HG03442 (cell line): ENCODE measurements at regions not wholly inside any gene's neighbourhood (a gene's known extent, or its start where the extent isn't known, plus 50 kb on each side); places are given as distances from the start of the nearest gene placed in this dataset.
A peak's percentile ranks its signal among the peaks of the same experiment; 100 is the strongest.

Experiments
- ATAC-seq: cut with Tn5 transposase; IDR thresholded peaks from one replicate; pipeline ENCODE4 v1.9.1; 2021; ENCODE audit warnings: mild to moderate bottlenecking, moderate library complexity; ENCODE audit not compliant: unreplicated experiment

DNA sequence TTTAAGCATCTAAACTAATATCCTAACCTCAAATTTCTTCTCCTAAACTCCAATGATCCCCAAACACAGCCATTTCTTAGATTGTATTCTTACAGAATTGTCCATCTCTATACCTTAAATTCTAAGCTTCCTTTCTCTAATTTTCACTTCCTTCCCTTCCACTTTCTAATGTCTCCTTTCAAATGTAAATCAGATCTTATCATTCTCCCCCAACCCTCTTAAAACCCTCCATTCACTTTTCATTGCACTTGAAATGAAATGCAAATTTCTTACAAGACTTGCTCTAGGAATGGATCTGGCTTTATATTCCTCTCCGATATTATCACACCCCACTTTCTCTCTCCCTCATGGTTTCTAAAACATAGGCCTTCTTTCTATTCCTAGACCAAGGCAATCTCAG is 534.6 kb downstream of the LMO4 start:
- no peak for ATAC-seq

DNA sequence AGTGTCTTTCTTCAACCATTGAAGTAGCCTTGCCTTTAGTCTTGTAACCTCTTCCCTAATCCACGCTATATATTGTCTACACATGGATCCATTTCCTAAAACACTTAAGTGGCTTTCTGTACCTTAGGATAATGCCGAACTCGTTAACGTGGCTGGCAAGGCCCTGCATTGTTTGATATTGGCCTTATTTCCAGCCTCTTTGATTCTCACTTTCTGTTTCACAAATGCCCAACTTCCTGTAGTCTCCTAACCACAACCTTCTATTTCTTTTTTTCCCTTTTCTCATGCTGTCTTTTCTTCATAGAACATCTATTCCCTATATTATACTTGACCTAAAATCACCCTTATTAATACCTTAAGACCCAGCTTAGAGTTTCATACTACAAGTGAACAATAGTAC is 536.0 kb downstream of the LMO4 start:
- ATAC-seq = no peak

DNA sequence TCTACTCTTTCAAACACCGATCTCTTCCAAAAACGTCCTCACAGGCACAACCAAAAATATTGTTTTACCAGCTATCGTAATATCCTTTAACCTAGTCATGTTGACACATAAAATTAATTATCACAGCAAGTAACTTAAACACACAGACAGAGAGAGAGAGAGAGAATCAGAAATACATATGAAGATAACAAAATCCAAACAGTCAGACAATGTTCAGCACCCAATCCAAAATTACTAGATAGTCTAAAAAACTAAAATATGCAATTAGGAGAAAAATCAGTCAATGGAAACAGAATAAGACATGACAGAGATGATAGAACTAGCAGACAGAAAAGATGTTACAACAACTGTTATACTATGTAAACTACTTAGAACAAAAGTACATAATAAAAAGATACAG is 537.7 kb downstream of the LMO4 start:
- no peak for ATAC-seq

DNA sequence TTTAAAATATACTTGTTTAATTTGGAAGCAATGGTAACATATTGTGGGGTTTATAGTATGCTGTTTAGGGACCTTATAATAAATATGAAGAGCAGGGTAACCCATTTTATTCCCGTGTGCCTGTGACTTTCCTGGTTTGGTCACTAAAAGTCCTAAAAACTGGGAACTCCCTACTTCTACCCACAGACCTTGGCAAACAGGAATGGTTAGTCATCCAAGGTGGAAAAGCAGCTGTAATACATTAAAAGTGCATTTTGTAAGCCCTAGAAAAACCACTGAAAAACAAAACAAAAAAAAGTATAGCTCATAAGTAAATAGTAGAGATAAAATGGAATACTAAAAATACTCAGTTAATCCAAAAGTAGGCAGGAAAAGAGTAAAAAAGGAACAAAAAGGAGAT is 538.9 kb downstream of the LMO4 start:
- ATAC-seq = no peak

DNA sequence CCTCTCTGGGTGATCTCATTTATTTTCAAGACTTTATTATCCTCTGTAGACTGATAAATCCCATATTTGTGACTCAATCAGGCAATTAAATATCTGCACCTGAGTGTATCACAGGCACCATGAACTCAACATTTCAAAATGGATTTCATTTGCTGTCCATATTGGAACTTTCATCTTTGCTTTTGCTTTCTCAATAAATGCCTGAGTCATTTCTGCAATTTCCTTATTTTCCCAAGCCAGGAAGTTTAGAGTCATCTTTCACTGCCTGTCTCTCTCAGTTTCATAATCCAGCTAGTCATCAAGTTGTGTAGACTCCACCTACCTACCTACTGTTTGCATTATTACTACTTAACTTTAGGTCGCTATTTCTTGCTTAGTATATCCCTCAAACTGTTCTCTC is 540.9 kb downstream of the LMO4 start:
- no peak for ATAC-seq

DNA sequence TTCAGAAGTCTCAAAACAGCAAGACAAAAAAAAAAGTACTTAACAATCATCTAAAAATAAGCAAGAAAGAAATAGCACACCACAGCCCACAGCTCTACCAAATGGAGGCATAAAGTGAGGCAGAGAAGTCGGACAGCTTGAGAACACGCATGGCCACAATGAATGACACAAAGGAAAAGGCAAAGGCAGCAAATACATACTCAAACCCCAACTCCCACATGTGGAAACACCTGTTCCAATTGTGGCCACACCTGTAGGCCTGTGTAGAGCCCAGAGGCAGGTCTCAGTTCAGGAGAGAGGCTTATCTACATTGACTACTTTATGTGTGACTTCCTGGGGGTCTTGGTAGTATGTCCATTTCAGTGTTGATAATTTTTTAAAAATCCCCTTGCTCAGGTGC is 543.5 kb downstream of the LMO4 start:
- peak; percentile 51 for ATAC-seq

DNA sequence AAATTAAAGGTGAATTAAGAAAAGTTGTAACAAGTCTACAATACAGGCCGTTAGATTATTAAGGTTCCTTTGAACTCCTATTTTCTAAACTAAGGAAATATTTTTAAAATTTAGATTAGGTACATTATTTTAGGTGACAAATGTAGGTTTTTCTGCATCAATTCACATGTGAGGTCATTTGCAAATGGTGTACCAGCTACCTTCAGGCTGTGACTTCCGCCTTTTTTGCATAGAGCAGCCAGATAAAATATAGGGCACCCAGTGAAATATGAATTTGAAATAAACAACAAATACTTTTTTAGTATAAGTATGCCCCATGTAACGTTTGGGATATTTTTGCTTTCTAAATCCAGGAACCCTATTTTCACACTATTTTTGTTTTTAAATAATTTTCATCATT is 544.0 kb downstream of the LMO4 start:
- ATAC-seq = no peak

DNA sequence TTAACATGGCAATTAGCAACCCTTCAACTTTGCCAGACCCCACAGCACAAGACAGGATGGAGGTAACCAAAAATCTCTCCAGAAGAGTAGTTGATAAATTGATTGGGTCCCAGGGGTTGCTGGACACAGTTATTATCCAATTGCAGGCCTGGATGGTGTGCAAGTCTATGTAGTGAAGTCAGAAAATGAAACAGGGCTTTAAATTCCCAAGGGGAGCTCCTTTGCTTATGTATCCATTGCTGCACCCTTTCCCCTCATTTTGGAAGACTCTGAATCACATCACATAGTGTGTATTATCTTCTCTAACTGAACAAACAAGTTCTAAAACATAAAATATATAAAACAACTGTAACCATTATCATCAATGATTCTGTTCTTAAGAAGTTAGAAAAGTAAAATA is 550.2 kb downstream of the LMO4 start:
- no peak for ATAC-seq

DNA sequence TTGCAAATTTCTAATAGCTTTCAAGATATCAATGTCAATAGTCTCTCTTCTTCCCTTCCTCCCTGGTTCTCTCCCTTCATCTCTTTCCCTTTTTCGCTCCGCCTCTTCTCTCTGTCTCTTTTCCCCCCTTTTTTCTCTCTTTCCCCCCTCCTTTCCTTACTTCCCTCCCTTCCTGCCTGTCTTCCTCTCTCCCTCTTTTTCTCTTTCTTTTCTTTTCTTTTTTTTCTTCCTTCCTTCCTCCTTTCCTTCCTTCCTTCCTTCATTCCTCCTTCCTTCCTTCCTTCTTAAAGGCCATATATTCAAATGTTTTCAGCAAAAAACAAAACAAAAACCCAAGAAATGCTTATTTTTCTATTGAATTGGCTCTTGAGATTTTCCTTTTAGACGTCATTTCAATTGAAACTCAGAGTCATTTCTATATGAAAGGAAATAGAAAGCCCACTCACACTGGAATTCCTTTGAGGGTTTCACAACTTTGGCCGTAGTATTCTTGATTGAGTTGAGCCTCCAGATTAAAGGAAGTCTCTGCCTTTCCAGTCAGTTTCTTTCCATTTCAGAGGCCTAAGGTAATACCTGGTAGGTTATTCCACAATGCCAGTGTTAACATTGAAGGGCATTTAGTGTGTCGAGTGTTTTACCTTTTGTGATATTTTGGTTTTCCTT is 551.5 kb downstream of the LMO4 start:
- ATAC-seq = no peak

DNA sequence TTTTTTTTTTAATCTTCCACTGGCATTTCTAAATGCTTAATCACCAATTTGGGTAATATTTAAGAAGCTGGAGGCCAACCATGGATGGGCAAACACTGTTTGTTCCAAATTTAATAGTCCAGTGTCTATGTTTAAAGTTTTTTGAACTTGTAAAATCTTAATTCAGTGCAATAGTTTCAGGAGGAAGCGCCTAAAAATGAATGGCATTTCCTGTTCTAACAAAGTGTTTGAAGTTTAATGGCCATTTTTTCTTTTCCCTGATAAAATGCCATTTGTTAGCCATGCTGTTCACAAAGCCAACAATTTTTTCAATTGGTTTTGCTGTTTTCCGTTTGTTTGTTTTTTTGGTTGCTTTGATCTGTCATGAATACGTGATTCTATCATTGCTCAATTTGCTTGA is 552.1 kb downstream of the LMO4 start:
- ATAC-seq = no peak

DNA sequence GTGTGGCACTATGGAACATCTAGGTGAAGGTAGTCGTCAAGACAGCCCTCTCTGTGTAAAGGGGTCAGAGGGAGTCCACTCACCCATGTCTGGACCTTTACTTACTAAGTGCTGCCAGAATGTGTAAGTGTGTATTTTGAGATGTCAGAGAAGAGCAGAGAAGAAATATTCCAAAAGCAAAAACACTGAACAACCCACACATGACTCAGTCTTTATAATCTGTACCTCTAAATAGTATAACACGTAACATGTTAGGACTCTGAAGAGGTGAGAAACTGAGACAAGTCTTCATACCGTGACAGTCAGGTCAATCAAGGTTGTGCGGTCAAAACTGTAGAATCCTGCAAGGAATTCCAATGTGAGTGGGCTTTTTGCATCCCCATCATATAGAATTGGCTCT is 555.2 kb downstream of the LMO4 start:
- no peak for ATAC-seq

DNA sequence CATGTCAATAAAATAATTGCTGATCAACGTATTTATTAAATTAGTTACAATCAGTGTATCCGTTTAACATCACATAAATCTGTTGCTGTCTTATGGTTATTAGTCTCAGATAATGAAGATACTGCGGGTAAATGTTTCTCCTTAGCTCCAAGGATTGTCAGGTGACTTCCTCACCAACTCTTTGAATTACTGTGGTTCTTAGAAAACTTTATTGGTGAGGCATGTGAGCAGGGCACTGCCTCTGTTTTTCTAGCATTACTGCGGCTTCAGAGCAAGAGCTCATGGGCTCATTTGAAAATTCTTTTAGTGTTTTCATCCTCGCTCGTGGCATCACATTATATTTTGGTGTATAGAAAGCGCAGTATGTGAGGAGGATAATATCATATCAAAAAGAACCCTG is 555.9 kb downstream of the LMO4 start:
- no peak for ATAC-seq

DNA sequence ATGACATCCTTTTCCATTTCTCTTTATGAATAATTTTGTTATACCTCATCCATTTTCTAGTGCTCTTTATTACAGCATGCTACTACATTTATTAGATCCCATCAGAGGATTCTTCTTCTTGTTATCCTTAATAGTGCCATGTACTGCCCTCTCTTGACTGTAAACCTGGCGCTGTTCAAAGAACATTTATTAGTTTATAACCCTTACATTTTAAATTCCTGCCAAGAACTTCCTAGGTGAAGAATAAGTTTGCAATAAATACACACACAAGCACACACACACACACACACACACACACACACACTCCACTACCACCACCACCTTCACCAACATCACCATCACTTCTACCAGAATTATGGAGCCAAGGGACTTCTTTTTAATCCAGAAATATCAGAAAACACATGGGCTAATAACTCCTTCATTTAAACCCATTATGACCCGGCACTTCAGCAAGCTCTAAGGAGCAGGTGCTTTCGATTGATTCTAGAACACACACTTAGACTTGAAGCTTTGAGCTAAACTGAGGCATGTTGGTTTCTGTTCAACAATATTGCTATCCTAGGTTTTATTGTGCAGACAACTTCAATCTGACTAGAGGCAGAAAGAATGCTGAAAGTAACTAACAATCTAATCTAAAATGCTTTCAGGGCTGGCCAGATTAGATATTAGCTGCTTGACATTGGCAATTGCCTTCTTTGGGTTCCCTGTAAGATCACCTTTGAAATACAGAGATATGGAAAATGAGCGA is 556.8 kb downstream of the LMO4 start:
- no peak for ATAC-seq

DNA sequence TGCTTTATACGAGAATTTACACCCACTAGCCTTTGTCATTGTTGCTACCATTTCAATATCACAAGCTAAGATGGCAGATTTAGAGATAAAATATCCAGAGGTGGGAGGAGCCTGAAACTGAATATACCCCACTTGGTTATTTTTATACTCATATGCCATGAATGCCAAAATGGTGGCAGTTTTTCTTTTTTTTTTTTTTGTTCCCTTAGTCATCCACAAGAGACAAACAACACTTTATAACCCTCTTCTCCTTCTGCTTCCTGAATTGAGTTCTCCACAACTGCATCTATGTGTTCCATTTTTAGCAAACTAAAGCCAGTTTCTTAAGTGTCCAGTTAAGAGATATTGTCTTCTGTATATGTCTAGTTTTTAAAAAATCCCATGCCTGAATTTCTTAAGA is 558.4 kb downstream of the LMO4 start:
- no peak for ATAC-seq

DNA sequence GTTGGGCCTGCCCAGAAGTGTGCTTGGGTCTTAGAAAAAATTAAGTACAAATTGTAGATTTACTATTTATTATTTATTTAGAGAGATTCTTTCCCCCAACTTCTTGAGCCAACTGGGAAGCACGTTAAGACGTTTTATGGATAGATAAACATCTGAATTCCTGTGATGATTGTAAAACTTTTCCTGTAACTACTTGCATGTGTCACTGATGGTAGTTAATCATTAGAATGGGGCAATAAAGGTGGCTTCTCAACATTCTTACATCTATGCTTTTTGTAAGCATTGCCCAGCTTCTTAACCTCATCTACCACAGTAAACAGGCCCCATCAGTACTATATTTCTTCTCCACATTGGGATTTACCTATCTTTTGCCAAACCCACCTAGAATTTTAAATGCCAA is 559.8 kb downstream of the LMO4 start:
- ATAC-seq = no peak

DNA sequence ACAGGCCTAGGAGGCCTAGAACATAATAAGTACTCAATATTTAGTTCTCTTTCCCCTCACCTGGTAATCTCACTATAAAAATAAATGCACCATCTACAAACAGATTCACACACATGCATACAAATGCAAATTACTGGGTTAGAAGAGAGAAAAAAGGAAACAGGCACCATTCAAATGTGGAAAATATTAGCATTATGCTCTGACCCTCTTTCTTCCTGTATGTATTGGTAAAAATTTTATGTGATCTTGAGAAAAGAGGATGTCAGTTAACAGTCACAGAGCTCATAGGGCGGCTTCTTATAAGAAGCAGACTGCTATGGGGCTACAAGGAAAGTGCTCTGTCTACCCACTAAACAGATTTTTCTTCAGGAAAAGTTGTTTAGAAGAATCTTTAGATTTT is 565.4 kb downstream of the LMO4 start:
- ATAC-seq = peak; percentile 57

DNA sequence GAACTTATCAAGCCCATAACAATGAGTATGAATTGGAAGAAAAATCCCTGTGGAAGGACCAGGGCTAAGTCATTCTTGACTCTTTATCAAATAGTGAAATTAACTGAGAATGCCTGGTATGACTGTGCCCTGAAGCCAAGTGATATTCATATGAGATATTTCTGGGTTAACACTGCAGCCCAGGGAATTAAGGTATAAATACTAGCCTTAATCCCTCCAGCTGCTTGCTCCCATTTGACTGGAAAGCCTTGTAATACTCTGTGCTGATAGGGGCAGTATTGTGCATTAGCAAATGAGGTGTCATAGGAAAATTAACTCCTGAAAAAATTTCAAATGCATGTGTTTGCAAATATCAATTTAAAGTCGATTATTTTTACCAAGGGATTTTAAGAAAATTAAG is 568.8 kb downstream of the LMO4 start:
- no peak for ATAC-seq

DNA sequence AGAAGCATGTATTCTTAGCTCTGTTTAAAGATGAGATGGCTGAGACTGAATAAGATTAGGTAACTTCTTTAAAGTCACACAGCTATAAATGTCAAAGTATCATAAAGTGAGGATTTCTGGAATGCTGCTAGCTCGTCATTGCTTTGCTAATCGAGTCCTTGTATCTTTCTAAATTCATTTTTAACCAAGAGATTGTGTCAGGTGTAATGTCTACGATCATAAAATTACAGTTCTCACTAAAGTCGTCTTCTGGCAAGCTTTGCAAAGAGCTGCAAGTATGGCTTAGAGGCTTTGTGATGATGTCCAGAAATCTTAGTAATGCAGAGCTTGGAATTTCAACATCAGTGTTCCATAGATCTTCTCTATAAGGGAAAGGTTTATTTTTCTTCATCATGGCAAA is 569.8 kb downstream of the LMO4 start:
- ATAC-seq = no peak

DNA sequence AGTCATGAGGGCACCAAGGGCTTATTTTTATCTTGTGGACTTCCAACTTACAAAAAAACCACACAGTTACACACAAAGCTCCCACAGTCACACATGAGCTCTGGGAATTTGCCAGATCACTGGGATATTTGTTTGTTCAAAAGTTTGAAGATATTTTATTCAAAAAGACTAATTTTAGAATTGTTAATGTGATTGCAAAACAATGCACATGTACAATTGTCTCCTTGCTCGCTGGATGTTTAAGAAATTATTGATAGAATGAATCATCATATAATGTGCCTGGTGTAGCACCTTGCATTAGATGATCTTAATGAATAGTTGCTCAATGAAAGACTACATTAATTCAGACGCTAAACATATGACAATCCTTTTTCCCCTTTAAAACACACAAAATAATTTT is 570.3 kb downstream of the LMO4 start:
- no peak for ATAC-seq

DNA sequence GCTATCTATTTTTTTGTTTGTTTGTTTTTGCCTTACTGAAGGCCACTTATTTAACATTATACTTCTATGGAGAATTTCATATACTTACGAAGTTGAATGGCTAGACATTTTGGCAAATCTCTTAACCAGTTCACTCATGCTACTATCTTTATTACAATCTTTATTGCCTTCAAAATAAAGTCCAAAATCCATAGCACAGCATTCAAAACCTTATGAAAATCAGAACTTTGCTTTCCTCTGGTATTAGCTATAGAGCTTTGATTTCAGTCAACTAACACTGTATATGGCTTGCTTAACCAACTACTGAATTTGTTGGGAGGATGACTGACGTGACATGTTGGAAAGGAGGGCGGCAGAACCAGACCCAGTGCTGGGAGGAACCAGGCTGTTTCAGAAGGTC is 571.1 kb downstream of the LMO4 start:
- ATAC-seq = no peak

DNA sequence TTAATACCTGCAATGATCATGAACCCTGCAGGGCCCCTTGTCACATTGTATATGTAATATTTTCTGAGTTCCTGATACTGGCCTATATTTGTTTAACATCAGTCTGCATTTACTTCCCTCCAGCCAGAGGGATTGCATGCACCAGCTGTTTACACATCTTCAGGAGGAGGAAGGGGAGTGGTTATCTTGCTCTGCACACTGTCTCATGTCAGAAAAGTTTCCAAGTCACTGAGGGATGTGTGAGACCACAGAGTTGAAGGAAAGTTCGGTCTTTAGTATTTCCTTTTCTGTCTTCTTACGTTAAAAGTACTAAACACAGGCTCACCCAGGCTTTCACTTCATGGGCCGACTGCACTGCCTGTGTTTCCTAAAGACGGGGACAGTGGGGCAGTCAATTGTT is 574.1 kb downstream of the LMO4 start:
- ATAC-seq = peak; percentile 53

DNA sequence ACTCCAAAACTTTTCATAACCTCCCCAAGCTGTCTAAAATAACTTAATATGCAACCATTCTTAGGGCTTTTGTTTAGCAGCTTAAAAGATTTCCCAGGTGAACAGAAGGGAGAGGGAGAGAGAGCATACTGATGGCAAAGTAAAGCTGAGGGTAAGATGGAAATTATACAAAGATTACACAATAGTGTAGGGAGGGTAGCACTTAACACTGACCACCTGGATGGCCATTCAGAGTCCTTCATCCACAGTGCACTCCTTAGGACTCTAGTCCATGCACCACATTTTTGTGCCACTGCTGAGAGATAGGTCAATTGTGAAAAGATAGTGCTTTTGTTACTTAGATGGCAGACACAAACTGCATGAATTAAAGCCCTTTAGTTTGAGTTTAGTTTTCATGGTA is 574.6 kb downstream of the LMO4 start:
- ATAC-seq = no peak

DNA sequence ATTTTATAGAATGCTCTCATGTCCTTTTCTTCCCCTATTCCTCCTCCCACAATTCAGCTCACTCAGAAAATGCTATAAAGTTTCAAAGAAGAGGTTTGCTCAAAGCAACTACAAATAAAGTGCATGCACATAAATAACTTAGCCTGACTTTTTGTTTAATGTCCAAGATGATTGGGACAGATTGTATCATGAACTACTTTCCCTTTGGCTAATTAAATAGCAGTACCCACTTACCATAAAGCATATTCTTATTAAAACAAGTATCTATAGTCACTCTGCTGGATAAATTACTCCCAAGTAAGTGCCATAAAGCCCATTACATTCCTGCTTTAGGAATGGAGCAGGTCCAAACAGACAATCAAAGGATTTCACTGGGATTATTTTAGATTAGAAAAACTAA is 576.0 kb downstream of the LMO4 start:
- no peak for ATAC-seq
